HUES6 (cell line): ENCODE measurements at regions not wholly inside any gene's neighbourhood (a gene's known extent, or its start where the extent isn't known, plus 50 kb on each side); places are given as distances from the start of the nearest gene placed in this dataset.
"Not testable (repeated sequence)": the region's sequence is repeated elsewhere in the genome, so short reads cannot be mapped to it uniquely, and the experiment has no call there.

Source experiments
- H3K27ac ChIP-seq: 2 replicates; pipeline ENCODE4 v1.7.0; 2013; ENCODE audit warnings: low read depth, mild to moderate bottlenecking, low read length, inconsistent platforms
- H3K27me3 ChIP-seq: 2 replicates; pipeline ENCODE4 v1.6.1; 2013; ENCODE audit warnings: low read length; ENCODE audit not compliant: control insufficient read depth, insufficient read depth
- H3K36me3 ChIP-seq: 2 replicates; pipeline ENCODE4 v1.6.1; 2013; ENCODE audit warnings: low read length; ENCODE audit not compliant: control insufficient read depth, insufficient read depth
- H3K4me1 ChIP-seq: 2 replicates; pipeline ENCODE4 v1.6.1; 2013; ENCODE audit warnings: low read length; ENCODE audit not compliant: control insufficient read depth, insufficient read depth
- H3K4me3 ChIP-seq: 2 replicates; pipeline ENCODE4 v1.5.1; 2013; ENCODE audit warnings: low read depth, low read length
- H3K9ac ChIP-seq: one replicate; pipeline ENCODE4 v1.6.1; 2013; ENCODE audit warnings: mild to moderate bottlenecking, low read length
- H3K9me3 ChIP-seq: 2 replicates; pipeline ENCODE4 v1.6.1; 2013; ENCODE audit warnings: low read depth, low read length; ENCODE audit not compliant: control insufficient read depth, insufficient read depth

- H3K9me3 ChIP-seq, H3K27ac ChIP-seq, H3K36me3 ChIP-seq, H3K9ac ChIP-seq, H3K4me1 ChIP-seq, H3K27me3 ChIP-seq, H3K4me3 ChIP-seq: not testable (repeated sequence)
Observed at GRCh38 chr7:76875760-76876159, 156.4 kb downstream of the SPDYE17 start.

GRCh38 chr7:76870504-76870808 is 161.7 kb downstream of the SPDYE17 start:
- not testable (repeated sequence) for H3K9ac ChIP-seq, H3K4me1 ChIP-seq, H3K27ac ChIP-seq, H3K27me3 ChIP-seq, H3K9me3 ChIP-seq, H3K36me3 ChIP-seq, H3K4me3 ChIP-seq

- H3K27me3 ChIP-seq, H3K9ac ChIP-seq: not testable (repeated sequence)
Observed at GRCh38 chr7:76867364-76867889, 164.7 kb downstream of the SPDYE17 start.

GRCh38 chr7:76863150-76863773 is 168.9 kb downstream of the SPDYE17 start:
- H3K4me3 ChIP-seq, H3K4me1 ChIP-seq, H3K9ac ChIP-seq, H3K27ac ChIP-seq, H3K27me3 ChIP-seq, H3K36me3 ChIP-seq, H3K9me3 ChIP-seq: not testable (repeated sequence)

More at GRCh38 chr7:76867364-76867889, 164.7 kb downstream of the SPDYE17 start:
- not testable (repeated sequence) for H3K4me1 ChIP-seq, H3K36me3 ChIP-seq, H3K27ac ChIP-seq, H3K4me3 ChIP-seq, H3K9me3 ChIP-seq

- H3K9ac ChIP-seq, H3K36me3 ChIP-seq, H3K27me3 ChIP-seq, H3K4me1 ChIP-seq, H3K27ac ChIP-seq, H3K9me3 ChIP-seq, H3K4me3 ChIP-seq: not testable (repeated sequence)
Observed at GRCh38 chr7:76862241-76862640, 169.9 kb downstream of the SPDYE17 start.

GRCh38 chr7:76859933-76860332 is 172.2 kb downstream of the SPDYE17 start:
- H3K27ac ChIP-seq, H3K27me3 ChIP-seq, H3K9ac ChIP-seq, H3K9me3 ChIP-seq, H3K4me1 ChIP-seq, H3K36me3 ChIP-seq, H3K4me3 ChIP-seq: not testable (repeated sequence)

- H3K36me3 ChIP-seq, H3K27ac ChIP-seq, H3K27me3 ChIP-seq, H3K9me3 ChIP-seq, H3K4me3 ChIP-seq, H3K9ac ChIP-seq, H3K4me1 ChIP-seq: not testable (repeated sequence)
Observed at GRCh38 chr7:76854631-76855030, 177.5 kb downstream of the SPDYE17 start.

- not testable (repeated sequence) for H3K27me3 ChIP-seq, H3K9ac ChIP-seq, H3K4me3 ChIP-seq, H3K9me3 ChIP-seq, H3K36me3 ChIP-seq, H3K27ac ChIP-seq, H3K4me1 ChIP-seq
Observed at GRCh38 chr7:76852787-76853584, 179.2 kb downstream of the SPDYE17 start.

- not testable (repeated sequence) for H3K36me3 ChIP-seq, H3K27me3 ChIP-seq, H3K27ac ChIP-seq, H3K9ac ChIP-seq, H3K4me1 ChIP-seq, H3K9me3 ChIP-seq, H3K4me3 ChIP-seq
Observed at GRCh38 chr7:76852362-76852761, 179.8 kb downstream of the SPDYE17 start.

GRCh38 chr7:76851617-76852016 is 180.5 kb downstream of the SPDYE17 start:
- H3K9ac ChIP-seq, H3K36me3 ChIP-seq, H3K9me3 ChIP-seq, H3K4me1 ChIP-seq, H3K27ac ChIP-seq, H3K27me3 ChIP-seq, H3K4me3 ChIP-seq: not testable (repeated sequence)

- H3K36me3 ChIP-seq, H3K9me3 ChIP-seq, H3K27me3 ChIP-seq, H3K4me3 ChIP-seq, H3K9ac ChIP-seq, H3K4me1 ChIP-seq, H3K27ac ChIP-seq: not testable (repeated sequence)
Observed at GRCh38 chr7:76849887-76850563, 182.1 kb downstream of the SPDYE17 start.
